NCI-H446 treated with DMSO at 0.1 percent for 48 hours (cell line): ENCODE measurements at regions not wholly inside any gene's neighbourhood (a gene's known extent, or its start where the extent isn't known, plus 50 kb on each side); places are given as distances from the start of the nearest gene placed in this dataset.
"Not testable (repeated sequence)": the region's sequence is repeated elsewhere in the genome, so short reads cannot be mapped to it uniquely, and the experiment has no call there.

Source experiments
- DNase-seq: peaks from one replicate; lab custom pipeline; 2025; lab: John Stamatoyannopoulos, UW

DNA sequence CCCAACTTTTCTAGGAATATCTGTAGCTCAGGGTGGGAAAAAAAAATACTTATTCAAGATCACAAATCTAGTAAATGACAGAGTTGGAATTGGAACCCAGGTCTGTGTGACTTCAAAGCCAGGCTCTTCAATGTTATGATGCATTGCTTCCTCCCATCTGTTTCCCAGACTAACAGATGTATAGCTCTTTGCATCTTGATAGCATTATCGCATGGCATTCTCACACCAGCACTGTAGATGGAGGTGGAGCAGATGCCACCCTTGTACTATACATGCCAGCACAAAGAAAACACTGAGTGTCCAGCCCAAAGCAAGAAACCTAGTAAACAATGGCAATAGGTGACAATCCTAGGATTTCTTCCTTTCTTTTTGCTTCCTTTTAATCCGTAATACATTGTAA is 497.3 kb downstream of the NEBL start:
- no peak for DNase-seq

- no peak for DNase-seq
Measured at GRCh38 chr10:20396701-20397100, 500.4 kb downstream of the NEBL start.

DNA sequence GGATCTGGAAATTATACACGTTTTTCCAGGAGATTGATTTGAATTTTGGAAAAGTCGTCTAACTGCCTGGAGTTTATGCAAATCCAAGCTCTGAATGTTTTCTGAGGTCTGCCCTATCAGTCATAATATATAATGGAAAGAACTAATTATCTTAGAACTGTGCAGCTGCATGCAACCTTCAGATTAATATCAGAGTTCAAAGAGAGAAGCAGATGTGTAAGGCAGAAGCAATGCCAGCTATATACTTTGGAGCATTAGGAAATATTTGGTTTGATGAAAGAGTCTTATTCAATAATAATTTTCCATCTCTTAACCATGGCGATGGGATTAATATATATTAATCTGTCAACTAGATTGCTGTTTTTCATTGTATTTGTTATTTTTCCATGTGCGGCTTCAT is 500.9 kb downstream of the NEBL start:
- no peak for DNase-seq

GRCh38 chr10:20391629-20392028 is 505.5 kb downstream of the NEBL start:
- no peak for DNase-seq

DNA sequence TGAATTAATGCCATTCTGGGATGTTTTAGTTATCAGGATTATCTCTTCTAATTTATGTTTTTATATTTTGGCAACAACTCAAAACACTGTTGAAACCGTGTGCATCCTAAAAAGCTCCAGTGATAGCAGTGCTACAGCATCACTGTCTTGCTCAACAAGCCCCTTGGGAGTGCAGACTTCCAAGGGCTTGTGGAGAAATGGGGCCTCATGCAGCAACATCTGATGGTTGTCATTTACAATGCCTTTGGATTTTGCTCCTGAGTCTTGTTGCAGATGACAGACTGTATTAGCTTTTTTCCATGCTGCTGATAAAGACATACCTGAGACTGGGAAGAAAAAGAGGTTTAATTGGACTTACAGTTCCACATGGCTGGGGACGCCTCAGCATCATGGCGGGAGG is 515.4 kb downstream of the NEBL start:
- no peak for DNase-seq

- DNase-seq: no peak
Measured at GRCh38 chr10:20380401-20380800, 516.7 kb downstream of the NEBL start.

GRCh38 chr10:20372748-20373147 is 524.4 kb downstream of the NEBL start:
- DNase-seq: no peak

GRCh38 chr10:20370977-20371533 is 526.1 kb downstream of the NEBL start:
- DNase-seq: not testable (repeated sequence)

GRCh38 chr10:20369863-20370736 is 527.0 kb downstream of the NEBL start:
- no peak for DNase-seq

DNA sequence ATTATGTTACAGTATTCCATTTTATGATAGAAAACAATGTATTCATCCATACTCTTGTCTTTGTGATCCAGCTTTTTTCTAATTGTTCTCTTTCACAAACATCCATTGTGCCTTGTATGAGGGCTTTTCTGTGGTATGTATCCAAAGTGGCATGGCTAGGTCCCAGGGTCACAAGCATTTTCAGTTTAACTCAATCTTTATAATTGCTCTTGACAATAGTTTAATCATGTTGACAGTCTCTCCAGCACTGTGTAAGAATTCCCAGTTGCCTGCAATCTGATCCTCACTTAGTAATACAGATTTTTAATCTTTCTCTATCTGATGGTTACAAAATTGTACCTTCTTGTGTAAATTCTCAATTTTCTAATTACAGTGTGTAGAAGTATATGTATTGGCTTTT is 533.4 kb downstream of the NEBL start:
- no peak for DNase-seq

DNA sequence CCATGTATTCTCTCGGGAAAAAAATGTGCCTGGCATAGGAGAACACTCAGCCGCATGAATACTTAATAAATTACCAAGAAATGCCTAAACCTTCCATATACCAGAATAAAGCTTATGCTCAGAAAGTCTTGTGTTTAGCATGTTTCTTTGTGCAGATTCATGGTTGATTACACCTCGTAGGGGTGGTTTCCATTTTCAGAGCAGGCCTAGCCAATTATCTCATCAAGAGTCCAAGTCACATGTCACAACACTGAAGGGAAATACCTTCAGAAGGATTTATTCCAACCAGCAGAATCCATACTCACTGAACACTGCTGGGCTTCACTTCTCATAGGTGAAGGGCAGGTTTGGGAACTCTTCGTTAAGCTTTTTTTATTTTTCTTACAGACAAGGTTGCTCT is 539.7 kb downstream of the PLXDC2 start:
- DNase-seq: no peak

- no peak for DNase-seq
Measured at GRCh38 chr10:20355011-20355410, 538.8 kb downstream of the PLXDC2 start.

DNA sequence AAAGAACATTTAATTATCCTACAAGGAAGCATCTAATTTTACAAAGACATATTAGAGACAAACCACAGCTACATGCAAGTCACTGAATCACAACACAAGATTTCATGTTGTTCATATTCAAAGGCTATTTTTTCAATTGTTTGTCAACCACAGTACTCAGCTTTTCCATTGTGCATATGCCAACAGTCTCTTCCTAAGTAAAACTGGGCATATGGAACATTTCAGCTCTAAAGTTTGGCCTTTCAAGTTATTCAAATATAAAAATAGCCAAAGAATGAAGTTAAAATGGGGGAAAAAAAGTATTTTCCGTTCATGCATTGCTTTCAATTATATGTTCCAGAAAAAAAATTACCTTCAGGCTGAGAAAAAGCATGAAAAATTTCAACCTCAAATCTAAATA is 537.9 kb downstream of the PLXDC2 start:
- no peak for DNase-seq

- no peak for DNase-seq
Measured at GRCh38 chr10:20350509-20350908, 534.3 kb downstream of the PLXDC2 start.

DNA sequence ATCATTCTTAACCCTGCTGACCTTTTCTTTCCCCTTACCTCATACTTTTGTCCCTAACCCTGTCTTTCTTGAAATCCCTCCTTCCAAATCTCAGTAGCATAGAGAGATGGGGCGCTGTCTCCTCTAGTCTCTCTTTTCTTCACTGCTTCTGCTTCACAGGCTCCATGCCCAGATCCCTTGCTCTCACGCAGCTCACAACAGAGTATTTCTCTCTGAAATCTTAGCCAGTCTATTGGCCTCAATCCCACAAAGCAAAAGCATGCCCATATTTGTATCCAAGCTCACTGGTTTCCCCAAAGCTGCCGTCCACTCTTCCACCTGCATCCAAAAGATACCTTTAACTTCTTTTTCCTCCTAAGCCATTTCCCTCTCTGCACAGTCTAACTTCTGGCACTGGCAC is 526.8 kb downstream of the PLXDC2 start:
- DNase-seq: no peak
